B cell (primary cell): ENCODE measurements at regions not wholly inside any gene's neighbourhood (a gene's known extent, or its start where the extent isn't known, plus 50 kb on each side); places are given as distances from the start of the nearest gene placed in this dataset.

Source experiments
- ATAC-seq: fragments of 200-7000 bp; cut with Tn5 transposase; one replicate; pipeline ENCODE4 v1.10.0; 2021; ENCODE audit warnings: low read depth, mild to moderate bottlenecking, moderate number of reproducible peaks, moderate library complexity
- CTCF ChIA-PET: fragments of 350-600 bp; sonication (Branson Sonifier 250); formaldehyde crosslinking; loops from one replicate; lab custom pipeline; 2021; ENCODE audit warnings: antibody characterized with exemption, inconsistent platforms; lab: Charles Lee
- POLR2A ChIA-PET: fragments of 350-600 bp; sonication (Branson Sonifier 250); formaldehyde crosslinking; loops from one replicate; lab custom pipeline; 2021; ENCODE audit warnings: antibody characterized with exemption; lab: Charles Lee
- DNase-seq: peaks from one replicate; pipeline ENCODE4 v3.0.0; 2013
- H2AFZ ChIP-seq: 2 replicates; pipeline ENCODE4 v1.6.1; 2012; ENCODE audit warnings: mild to moderate bottlenecking, low read depth, low read length; ENCODE audit not compliant: insufficient read depth, poor library complexity, severe bottlenecking
- H3K27ac ChIP-seq, 2 donors: 1 replicate in 1 of 2; 2 replicates in 1 of 2; pipeline ENCODE4 v1.5.1; 2012 to 2013; ENCODE audit warnings: low read length in 2 of 2, mild to moderate bottlenecking in 2 of 2, moderate library complexity in 1 of 2
- H3K27me3 ChIP-seq, 4 experiments: fragments of 200-600 bp in 1 of 4; sonication (generic) in 1 of 4; replicated peaks in 1 of 4; 1 replicate in 2 of 4; 2 replicates in 2 of 4; pipeline versions ENCODE4 v1.6.1 to v1.7.0; 2013 to 2016; ENCODE audit warnings: low read length in 3 of 4, mild to moderate bottlenecking in 2 of 4, mixed read lengths in 1 of 4, moderate library complexity in 1 of 4; ENCODE audit not compliant: insufficient read depth in 4 of 4, control insufficient read depth in 3 of 4; ENCODE audit errors: control extremely low read depth in 1 of 4
- H3K36me3 ChIP-seq, 2 experiments: replicated peaks in 1 of 2; 1 replicate in 1 of 2; 2 replicates in 1 of 2; pipeline versions ENCODE4 v1.6.1 to v1.7.1; 2013; ENCODE audit warnings: low read length in 1 of 2; ENCODE audit not compliant: insufficient read depth in 2 of 2, control insufficient read depth in 1 of 2; ENCODE audit errors: control extremely low read depth in 1 of 2, extremely low read depth in 1 of 2
- H3K4me1 ChIP-seq, 2 donors: fragments of 200-600 bp in 1 of 2; sonication (generic) in 1 of 2; 1 replicate in 1 of 2; 2 replicates in 1 of 2; pipeline versions ENCODE4 v1.5.1 to v1.6.1; 2013 to 2017; ENCODE audit warnings: low read length in 2 of 2; ENCODE audit not compliant: control insufficient read depth in 2 of 2, insufficient read depth in 2 of 2
- H3K4me2 ChIP-seq: replicated peaks from 2 replicates; pipeline ENCODE3; 2012; ENCODE audit warnings: mild to moderate bottlenecking, low read depth, low read length; ENCODE audit not compliant: poor library complexity, severe bottlenecking
- H3K4me3 ChIP-seq, 5 experiments: fragments of 200-600 bp in 1 of 5; sonication (generic) in 1 of 5; 1 replicate in 3 of 5; 2 replicates in 2 of 5; pipeline versions ENCODE4 v1.5.1 to v1.7.0; 2011 to 2016; ENCODE audit warnings: low read length in 4 of 5, mild to moderate bottlenecking in 4 of 5, low read depth in 2 of 5, control low read depth in 1 of 5, moderate library complexity in 1 of 5; ENCODE audit not compliant: insufficient read depth in 1 of 5; ENCODE audit errors: control extremely low read depth in 1 of 5, extremely low read depth in 1 of 5
- H3K79me2 ChIP-seq: fragments of 200-600 bp; sonication (generic); one replicate; pipeline ENCODE4 v1.6.0; 2016; ENCODE audit warnings: low read length; ENCODE audit not compliant: control insufficient read depth, insufficient read depth
- H3K9ac ChIP-seq: fragments of 200-600 bp; sonication (generic); 2 replicates; pipeline ENCODE4 v1.6.1; 2017; ENCODE audit warnings: mild to moderate bottlenecking, low read length, moderate library complexity
- H3K9me3 ChIP-seq, 3 donors: one replicate each; pipeline versions ENCODE4 v1.6.1 to v1.7.1; 2013; ENCODE audit warnings: low read length in 2 of 3; ENCODE audit not compliant: control insufficient read depth in 2 of 3, insufficient read depth in 1 of 3; ENCODE audit errors: control extremely low read depth in 1 of 3
- H4K20me1 ChIP-seq: 2 replicates; pipeline ENCODE4 v1.6.0; 2012; ENCODE audit warnings: mild to moderate bottlenecking, low read length; ENCODE audit not compliant: insufficient read depth, control insufficient read depth, poor library complexity, severe bottlenecking
- H3K27ac Mint-ChIP-seq: one replicate; pipeline ENCODE4 v1.8.0; 2021; ENCODE audit warnings: mixed read lengths
- H3K27me3 Mint-ChIP-seq: one replicate; pipeline ENCODE4 v1.8.0; 2021; ENCODE audit warnings: mixed read lengths
- H3K4me1 Mint-ChIP-seq: one replicate; pipeline ENCODE4 v1.8.0; 2021; ENCODE audit warnings: mixed read lengths
- H3K4me3 Mint-ChIP-seq: one replicate; pipeline ENCODE4 v1.8.0; 2021; ENCODE audit warnings: mixed read lengths
- H3K9me3 Mint-ChIP-seq: one replicate; pipeline ENCODE4 v1.8.0; 2022; ENCODE audit warnings: mixed read lengths; ENCODE audit not compliant: insufficient read depth
- CTCF ChIP-seq: fragments of 200-600 bp; IDR thresholded peaks from one replicate; pipeline ENCODE4 v1.8.0; 2022; ENCODE audit warnings: antibody characterized with exemption, mild to moderate bottlenecking
- EZH2 ChIP-seq: IDR thresholded peaks from 2 replicates; pipeline ENCODE4 v1.6.1; 2012; ENCODE audit warnings: borderline replicate concordance, low read depth, mild to moderate bottlenecking, moderate library complexity, low read length; ENCODE audit not compliant: insufficient read depth, poor library complexity, severe bottlenecking
- WGBS: methylation state at CpG from one replicate; pipeline ENCODE4 v1.1.5; 2013; ENCODE audit warnings: missing lambda C conversion rate; ENCODE audit not compliant: insufficient coverage; 5-methylcytosine and 5-hydroxymethylcytosine counted together
- intact Hi-C: fragments of 100-400 bp; cut with micrococcal nuclease; formaldehyde crosslinking; loops from one replicate; pipeline ENCODE4 v1.10.0; 2022

- Mint-ChIP-seq H3K4me1 (no peaks in the 10 kb centered on the region), H3K27ac (no peak overlapping the region), H3K9me3 (peaks cover 11% of the 10 kb centered on the region), H3K27me3 (no peaks in the 10 kb centered on the region), H3K4me3 (no peak overlapping the region)
- Histone ChIP-seq H3K27ac (no peak overlapping the region), H3K9ac (no peak overlapping the region), H3K79me2 (no peaks in the 10 kb centered on the region), H3K9me3 (no peaks in the 10 kb centered on the region), H3K4me1 (no peaks in the 10 kb centered on the region), H3K27me3 (no peaks in the 10 kb centered on the region), H2AFZ (no peak overlapping the region), H4K20me1 (no peaks in the 10 kb centered on the region), H3K4me3 (no peak overlapping the region), H3K4me2 (no peak overlapping the region), H3K36me3 (no peaks in the 10 kb centered on the region)
- no peak for TF ChIP-seq CTCF
- 97% methylated on average over 3 of the region's 3 CpGs for WGBS
- DNase-seq (no peak), ATAC-seq (no peak)
- ChIA-PET POLR2A (no interaction called here), CTCF (no interaction called here)
- intact Hi-C loops, result no loop called here
Measured at GRCh38 chr1:191371626-191372025, 786.6 kb upstream of the RGS18 start.

- Histone ChIP-seq H3K27ac (no peak overlapping the region), H3K9ac (no peak overlapping the region), H3K27me3 (no peaks in the 10 kb centered on the region), H3K79me2 (no peaks in the 10 kb centered on the region), H3K4me3 (no peak overlapping the region), H4K20me1 (no peaks in the 10 kb centered on the region), H3K36me3 (no peaks in the 10 kb centered on the region), H3K4me1 (no peaks in the 10 kb centered on the region), H3K9me3 (peaks cover 0 to 3% (median 0%) of the 10 kb centered on the region in 3 donors), H3K4me2 (no peak overlapping the region), H2AFZ (no peak overlapping the region)
- peaks cover 2% of the 10 kb centered on the region for H3K9me3 Mint-ChIP-seq
- intact Hi-C loops, result no loop called here
- ATAC-seq (no peak), DNase-seq (no peak)
- TF ChIP-seq EZH2 (no peak), CTCF (no peak)
- H3K4me3 Mint-ChIP-seq, result no peak overlapping the region
- ChIA-PET CTCF (no interaction called here), POLR2A (no interaction called here)
- H3K4me1 Mint-ChIP-seq, result no peaks in the 10 kb centered on the region
- H3K27ac Mint-ChIP-seq, result no peak overlapping the region
- no peaks in the 10 kb centered on the region for H3K27me3 Mint-ChIP-seq
Measured at GRCh38 chr1:191388283-191388682, 770.0 kb upstream of the RGS18 start.
